ENCODE measurements at regions not wholly inside any gene's neighbourhood (a gene's known extent, or its start where the extent isn't known, plus 50 kb on each side); places are given as distances from the start of the nearest gene placed in this dataset.
"Not testable (repeated sequence)": the region's sequence is repeated elsewhere in the genome, so short reads cannot be mapped to it uniquely, and the experiment has no call there.

DNA sequence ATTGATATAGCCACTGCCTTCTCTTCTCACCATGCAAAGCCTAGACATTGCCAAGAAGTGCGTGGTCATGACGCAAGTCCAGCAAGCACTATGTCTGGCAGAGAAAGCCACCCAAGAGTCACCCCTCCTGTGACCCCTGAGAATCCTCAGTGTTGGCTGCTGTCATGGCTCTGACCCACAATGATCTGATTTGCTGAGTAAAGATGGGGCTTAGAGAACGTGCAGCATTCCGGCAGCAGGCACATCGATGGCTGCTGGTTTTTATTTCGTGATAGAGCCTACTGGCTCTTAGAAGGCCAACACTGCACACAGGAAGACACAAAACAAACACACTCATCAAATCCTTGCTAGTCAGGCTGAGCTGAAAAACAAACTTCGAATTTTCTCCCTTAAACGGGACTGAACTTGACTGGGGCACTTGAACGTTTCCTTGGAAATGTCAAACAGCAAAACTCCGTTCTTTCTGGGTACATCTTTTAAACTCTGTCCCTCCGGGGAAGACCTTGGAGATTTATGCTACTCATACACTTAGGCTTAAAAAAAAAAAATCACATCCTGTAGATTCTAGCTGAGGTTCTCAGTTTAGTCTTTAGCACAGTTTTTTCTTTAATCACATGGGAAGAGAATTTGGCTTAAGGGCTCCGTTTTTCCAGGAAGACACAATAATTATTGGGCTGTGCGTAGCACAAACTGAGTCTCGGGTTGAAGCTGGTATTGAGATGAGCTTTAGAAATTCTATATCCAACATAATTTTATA, 88.2 kb upstream of the BASP1 start:
- no peak for DNase-seq

DNA sequence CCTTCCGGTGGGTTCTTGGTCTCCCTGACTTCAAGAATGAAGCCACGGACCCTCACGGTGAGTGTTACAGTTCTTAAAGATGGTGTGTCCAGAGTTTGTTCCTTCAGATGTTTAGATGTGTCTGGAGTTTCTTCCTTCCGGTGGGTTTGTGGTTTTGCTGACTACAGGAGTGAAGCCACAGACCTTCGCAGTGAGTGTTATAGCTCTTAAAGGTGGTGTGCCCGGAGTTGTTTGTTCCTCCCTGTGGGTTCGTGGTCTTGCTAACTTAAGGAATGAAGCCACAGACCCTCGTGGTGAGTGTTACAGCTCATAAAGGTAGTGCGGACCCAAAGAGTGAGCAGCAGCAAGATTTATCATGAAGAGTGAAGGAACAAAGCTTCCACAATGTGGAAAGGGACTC, 87.1 kb upstream of the BASP1 start:
- DNase-seq, result not testable (repeated sequence)

DNA sequence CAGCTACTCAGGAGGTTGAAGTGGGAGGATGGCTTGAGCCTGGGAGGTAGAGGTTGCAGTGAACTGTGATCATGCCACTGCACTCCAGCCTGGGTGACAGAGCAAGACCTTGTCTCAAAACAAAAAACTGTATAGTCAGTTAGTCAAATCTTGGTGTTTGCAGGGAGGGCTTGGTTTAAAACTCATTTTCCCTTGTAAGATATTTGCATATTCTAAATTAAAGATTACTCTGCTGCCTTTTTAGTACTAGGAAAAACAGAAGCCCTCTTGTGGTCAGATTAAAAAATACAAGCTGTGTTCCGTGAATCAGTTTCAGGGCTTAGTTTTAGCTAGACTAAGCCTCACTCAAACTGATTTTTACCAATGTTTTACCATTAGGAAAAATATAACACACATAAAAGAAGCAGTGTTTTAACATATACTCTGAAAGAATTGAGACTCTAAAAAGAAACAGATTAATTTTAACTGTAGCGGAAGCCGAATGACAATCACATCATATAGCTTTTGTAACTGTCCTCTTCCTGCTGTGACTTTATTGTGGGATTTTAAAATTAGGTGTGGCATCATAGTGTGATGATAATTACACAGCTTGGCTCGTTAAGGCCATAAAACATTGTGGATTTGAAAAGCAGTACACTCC, 84.9 kb upstream of the BASP1 start:
- no peak for DNase-seq

DNA sequence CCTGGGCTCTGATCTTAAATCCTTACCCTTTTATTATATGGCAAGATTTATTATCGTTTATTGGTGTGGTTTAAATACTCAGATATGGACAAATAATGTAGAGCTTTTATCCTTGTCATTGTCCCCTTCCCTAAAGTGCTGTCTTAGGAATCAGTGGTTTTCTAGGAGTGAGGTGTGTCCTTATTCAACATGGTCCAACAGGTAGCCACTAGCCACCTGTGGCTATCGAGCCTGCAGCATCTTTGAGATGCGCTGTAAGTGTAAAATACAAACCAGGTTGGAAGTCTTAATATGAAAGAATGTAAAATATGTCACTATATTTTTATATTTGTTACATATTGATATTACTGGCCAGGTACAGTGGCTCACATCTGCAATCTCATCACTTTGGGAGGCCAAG, 82.4 kb upstream of the BASP1 start:
- DNase-seq, result no peak

DNA sequence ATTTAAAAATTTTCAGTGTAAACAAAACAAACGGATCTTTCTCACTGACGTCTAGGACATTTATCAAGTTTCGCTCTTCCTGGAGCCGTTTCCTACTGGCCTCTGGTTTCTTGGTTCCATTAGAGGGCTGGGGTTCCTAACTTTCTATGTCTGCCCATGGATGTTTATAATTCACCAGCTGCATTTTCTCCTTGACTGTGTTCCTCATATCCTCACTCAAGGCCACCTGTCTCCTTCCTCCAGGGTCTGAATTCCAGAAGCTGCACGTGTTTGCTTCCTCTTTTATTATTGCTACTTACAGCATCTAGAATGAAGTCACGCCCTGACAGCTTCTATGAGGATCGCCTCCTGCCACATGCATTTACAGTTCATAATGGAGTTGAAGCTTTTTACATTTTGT, 74.1 kb upstream of the BASP1 start:
- DNase-seq, result no peak

DNA sequence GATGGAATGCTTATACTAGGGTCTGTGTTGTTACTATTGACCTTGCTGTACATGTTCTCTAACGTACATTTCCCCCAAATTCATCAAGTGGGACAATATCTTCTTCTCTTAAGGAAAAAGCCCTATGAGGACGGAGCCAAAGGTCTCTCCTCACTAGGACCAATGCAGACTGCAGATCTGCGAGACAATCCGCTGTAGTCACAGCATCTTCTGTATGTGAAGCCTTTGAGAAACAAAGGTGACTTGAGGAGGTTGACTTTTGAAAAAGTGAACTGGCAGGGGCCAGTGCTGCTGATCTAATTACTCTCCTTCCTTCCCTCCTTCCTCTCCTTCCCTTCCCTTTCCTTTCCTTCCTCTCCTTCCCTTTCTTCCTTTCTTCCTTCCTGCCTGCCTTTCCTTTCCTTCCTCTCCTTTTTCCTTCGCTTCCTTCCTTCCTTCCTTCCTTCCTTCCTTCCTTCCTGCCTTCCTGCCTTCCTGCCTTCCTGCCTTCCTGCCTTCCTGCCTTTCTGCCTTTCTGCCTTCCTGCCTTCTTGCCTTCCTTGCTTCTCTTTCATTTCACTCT, 71.1 kb upstream of the BASP1 start:
- DNase-seq, result no peak

DNA sequence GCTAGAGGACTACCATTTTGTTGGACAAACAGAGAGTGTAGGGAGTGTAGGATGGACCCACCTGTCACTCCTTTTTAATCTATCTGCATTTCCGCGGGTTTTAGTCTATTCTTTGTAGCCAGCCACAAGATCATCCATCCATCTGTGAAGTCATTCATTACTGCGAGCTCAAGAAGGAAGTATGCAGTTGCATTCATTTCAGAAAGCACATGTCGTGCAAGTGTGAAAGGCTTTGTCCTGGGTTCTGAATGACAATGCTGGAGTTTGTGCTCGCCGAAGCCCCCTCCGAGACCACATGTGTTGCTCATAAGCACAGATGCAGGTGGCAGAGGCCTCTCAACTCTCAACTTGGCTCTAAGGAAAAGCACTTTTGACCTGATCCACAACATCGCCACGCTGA, 70.3 kb upstream of the BASP1 start:
- DNase-seq, result no peak

DNA sequence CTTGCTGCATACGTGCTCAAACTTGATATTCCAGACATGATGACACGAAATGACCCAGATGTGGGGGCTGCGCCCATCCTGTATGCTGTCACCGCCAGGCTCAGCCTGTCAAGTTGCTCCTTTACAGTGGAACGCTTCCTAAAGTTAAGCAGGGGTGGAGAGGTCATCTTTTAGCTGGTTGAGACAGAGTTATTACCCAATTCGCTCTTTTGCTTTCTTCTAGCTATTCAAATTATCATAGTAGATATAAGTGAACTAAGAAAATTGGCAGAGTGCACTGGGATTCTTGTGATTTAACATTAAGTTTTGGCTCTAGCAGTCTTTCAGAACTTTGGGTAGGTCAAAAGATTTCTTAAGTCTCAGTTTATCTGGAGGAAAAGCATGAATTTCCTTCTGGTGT, 69.8 kb upstream of the BASP1 start:
- DNase-seq, result no peak

DNA sequence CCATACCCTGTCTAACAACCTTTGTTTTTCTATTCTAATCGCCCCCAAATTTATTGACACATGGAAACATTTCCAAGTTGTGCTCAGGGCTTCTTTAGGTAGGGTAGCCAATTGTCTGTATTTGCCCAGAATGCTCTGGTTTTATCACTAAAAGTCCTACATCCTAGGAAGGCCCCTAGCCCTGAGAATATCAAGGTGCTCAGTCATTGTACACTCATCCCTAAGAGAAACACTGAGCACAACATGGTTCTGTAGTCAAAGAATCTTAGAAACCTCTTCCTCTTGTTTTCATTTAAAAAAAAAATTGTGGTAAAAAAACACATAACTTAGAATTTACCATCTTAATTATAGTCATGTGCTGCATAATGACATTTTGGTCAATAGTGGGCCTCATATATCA, 69.0 kb upstream of the BASP1 start:
- DNase-seq, result no peak

DNA sequence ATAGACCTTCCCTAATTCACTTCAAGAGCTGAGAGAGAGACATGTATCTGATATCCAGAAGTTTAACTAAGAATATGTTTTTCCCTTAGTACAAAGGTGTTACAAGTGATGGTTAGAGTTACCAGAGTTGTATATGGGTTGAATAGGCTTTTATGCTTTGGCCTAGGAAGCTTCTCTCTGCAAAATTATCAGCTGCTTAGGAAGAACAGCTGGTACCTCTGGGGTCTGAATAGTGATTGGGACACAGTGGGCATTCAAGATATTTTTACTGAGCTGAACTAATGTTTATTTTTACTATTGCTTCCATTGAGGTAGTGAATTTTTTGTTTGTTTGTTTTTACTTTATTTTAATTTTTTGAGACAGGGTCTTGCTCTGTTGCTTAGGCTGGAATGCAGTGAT, 67.6 kb upstream of the BASP1 start:
- DNase-seq, result no peak

DNA sequence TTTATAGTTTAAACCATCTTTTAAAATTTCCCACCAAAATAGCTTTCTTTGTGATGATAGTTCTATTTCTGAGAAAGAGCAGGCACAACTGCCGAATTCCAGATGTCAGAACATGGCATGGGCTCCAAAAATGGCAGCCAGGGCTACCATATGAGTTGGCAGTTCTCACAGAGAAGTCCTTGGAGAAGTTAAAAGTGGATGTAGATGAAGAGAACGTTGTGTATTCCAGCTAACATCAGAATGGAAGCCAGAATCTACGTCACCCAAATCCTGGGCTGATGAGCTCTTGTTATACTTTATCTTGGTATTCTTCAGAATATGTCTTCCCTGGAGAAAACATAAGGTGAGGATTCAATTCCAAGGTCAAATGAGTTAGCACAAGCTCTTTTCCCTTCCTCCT, 66.9 kb upstream of the BASP1 start:
- no peak for DNase-seq

DNA sequence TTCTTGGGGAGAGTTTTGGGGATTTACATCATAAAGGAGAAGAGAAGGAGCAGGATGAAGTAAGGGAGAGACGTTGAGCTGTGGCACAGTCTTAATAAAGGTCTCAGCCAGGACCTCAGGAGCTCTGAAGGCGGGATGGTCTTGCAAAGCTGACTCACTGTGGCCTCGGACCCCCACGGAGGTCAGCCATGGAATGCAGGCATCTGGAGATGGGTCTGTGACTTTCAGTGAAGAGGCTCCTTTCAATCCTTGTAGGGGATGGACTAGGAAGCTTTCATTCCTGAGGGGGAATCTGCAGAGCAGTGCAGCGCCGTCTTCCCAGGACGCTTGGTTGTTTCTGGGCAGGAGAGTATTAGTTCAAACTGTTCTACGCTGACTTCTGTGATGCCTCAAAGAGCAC, 65.7 kb upstream of the BASP1 start:
- DNase-seq, result no peak

DNA sequence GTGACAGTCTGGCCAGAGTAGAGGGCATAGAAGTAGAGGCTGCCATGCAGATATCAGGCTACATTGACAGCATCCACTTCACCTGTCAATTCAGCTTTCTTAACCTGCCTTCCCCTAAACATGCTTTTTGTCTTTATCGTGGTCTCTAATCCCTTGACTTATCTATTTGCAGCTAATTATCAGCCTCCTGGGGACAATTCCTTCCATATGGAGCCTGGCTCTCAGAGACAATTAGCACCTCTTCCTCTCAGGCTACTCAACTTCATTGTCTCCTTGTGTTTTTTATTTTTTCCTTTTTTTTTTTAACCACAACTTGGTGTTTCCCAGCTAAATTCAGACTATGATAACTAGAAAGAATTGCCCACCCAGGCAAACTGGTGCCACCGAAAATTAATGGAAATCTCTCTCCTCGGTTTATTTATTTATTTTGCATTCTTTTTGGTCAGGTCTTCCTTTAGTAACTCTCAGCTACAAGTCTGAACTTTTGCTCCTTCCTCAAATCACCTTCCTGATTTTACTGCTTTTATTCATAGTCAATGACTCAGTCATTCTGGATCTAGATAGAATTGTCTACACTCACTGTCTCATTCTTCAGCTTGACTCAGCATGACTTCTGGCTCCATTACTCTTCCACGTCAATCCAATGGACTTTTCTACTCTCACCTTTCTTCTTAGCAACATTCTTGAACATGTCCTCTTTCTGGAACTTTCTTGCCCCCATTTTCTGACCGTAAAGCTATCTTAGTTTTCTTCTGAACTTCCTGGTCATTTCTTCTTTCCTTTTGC, 63.0 kb upstream of the BASP1 start:
- no peak for DNase-seq

DNA sequence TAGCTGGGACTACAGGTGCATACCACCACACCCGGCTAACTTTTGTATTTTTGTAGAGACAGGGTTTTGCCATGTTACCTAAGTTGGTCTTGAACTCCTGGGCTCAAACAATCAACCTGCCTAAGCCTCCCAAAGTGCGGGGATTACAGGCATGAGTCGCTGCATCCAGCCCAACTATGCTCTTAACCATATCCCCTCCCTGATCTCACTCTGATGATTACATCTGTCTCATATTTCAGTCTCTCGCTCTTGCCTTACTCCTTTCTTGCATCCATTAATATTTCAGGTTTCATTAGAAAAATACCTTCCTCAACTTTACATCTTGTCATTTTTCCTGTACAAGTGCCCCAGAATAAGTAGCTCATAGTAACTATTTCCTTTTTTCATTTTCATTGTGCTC, 61.0 kb upstream of the BASP1 start:
- no peak for DNase-seq

DNA sequence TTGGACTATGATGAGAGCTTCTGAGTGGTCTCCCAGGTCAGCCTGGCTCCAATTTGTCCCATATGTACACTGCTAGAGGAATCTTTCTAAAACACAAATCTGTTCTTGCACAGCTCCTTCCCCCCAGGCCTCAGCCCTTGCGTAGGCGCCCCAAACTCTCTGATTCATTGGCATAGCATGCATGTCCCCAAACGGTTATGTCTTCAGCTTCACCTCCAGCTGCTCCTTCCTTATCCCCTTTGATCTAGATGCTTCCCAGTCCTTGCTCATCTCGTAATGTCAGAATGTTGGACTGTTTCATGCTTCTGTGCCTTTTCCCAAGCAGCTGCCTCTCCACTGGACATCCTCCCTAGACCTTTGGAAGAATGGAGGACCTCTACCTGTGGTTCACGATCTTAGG, 60.1 kb upstream of the BASP1 start:
- no peak for DNase-seq

DNA sequence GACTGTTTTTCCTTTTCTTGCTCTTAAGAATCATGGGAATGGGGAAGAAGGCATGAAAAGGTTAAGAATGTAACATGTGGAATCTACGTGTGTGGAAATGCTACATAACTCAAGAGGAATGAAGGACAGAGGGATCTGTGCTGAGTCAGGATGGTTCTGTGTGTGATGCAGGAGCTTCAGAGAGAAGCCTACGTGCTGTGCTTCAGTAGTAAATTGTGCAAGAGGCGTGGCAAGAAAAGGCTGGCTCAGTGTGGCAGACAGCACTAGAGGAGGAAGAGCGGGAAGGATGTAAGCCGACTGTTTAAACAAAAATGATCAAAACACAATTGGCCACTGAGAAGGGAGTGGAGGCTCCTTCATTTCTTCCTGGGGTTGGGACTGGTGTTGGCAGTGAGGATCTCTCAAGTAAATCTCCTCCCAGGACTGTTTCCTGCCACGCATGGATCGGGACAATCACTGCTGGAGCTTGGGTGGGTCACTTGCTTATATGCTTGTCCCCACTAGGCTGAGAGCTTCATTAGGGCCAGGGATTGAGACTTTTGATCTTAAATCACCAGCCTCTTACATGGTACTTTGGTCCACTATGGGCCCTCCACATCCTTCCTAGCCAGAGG, 59.4 kb upstream of the BASP1 start:
- no peak for DNase-seq

DNA sequence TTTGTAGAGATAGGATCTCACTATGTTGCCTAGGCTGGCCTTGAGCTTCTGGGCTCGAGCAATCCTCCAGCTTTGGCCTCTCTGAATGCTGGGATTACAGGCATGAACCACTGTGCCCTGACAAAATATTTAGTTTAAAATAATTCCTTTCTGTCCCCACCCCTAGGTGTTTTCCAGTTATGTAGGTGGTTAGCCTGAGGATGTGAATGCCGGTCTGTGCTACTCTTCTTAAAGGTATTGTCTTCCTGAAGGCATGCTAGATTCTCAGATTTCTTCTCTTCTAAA, 56.7 kb upstream of the BASP1 start:
- DNase-seq, result no peak

DNA sequence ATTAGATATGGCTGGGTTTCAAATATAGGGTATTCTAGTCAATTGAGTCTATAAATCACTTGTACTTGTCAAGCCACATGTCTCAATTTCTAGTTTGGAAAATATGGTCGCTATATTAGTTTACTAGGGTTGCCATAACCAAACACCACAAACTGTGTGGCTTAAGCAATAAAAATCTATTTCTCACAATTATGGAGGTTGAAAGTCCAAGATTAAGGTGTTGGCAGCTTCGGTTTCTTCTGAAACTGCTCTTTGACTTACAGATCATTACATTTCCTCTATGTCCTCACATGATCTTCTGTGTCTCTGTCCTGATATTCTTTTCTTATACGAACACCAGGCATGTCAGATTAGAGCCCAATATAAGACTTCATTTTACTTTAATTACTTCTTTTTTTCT, 55.8 kb upstream of the BASP1 start:
- DNase-seq, result no peak

DNA sequence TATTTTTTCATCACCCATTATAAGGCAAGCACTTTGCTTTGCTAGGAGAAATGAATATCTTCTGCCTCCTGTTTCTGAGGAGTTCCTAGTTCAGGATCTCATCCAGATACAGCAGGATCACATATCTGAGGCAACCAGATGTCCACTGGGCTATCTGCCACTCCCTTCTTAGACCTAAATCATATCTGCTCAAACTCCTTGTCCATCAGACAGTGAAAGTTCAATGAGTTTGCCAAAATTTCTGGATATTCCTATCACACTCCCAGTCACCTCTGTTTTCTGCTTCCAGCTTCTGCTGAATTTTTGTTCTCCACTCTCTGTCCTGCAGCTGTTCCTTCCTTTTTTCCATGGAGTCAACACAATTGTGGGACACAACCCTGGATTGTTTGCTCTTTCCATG, 54.2 kb upstream of the BASP1 start:
- DNase-seq, result no peak

DNA sequence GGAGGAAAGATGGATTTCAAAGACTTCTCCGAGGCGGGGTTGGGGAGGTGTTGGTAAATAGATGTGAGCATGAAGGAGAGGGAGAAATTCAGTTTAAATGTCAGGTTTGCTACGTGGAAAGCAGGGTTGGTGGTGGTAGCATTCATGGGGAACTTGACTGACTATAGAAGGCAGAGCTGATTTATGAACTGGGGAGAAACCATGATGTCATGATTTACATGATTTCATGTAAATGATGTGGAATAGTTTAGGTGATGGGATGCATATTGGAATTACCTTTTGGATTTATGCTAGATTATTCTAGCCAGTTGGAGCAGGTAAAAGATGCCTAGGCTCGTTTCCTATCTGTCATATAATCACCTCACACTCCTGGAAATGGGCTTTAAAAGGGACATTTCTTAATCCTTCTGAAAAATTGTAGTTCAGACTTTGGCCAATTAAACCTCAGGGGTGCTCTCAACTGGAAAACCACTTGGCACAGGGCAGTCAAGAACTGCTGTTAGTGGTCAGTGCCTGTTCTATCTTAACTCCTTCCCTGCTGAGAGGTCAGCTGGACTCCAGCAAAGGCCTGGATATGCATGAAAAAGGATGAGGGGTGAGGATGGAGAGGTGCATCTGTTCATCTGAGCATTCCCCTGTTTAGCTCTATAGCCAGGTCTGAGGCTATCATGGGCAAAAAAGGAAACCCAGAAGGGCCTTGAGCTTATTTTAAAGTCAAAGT, 50.1 kb upstream of the BASP1 start:
- no peak for DNase-seq
